ENCODE measurements at regions not wholly inside any gene's neighbourhood (a gene's known extent, or its start where the extent isn't known, plus 50 kb on each side); places are given as distances from the start of the nearest gene placed in this dataset.

DNA sequence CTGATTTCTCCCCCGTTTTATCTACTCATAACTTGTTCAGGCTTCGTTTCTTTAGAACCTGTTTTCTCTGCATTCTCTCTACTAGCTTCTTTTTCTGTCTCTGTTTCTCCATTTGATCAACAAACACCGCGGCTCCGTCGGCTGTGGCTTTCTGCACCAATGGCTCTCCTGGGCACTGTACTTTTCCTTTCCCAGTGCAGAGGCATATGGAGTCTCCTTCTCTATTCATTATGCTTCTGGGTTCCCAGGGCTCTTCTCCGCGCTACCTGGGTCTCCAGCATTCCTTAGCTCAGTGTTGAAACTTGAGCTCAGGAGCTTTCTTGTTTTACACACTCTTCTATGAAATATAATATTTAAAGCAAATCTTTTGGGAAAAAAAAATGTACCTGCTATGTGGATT lies 196.6 kb upstream of the SOX11 start:
- no peak for ATAC-seq (ENCODE audit: poor library complexity)
- Mint-ChIP-seq H3K27ac (no peak overlapping the region), H3K36me3 (ENCODE audit: low read depth) (no peaks in the 10 kb centered on the region), H3K4me3 (no peak overlapping the region), H3K4me1 (ENCODE audit: low read depth) (no peaks in the 10 kb centered on the region), H3K27me3 (no peaks in the 10 kb centered on the region), H3K9me3 (peaks cover 2% of the 10 kb centered on the region)
- no peaks in the 10 kb centered on the region for H3K36me3 ChIP-seq (ENCODE audit: insufficient read depth, low read length)
- H3K27ac ChIP-seq (ENCODE audit: low read depth in 1 of 2, low read length in 2 of 2): no peak overlapping the region
- ChIA-PET POLR2A (no interaction called here), CTCF (no interaction called here)
- intact Hi-C loops (cut with DNase I, micrococcal nuclease): no loop called here
- TF ChIP-seq, protein P1, sequence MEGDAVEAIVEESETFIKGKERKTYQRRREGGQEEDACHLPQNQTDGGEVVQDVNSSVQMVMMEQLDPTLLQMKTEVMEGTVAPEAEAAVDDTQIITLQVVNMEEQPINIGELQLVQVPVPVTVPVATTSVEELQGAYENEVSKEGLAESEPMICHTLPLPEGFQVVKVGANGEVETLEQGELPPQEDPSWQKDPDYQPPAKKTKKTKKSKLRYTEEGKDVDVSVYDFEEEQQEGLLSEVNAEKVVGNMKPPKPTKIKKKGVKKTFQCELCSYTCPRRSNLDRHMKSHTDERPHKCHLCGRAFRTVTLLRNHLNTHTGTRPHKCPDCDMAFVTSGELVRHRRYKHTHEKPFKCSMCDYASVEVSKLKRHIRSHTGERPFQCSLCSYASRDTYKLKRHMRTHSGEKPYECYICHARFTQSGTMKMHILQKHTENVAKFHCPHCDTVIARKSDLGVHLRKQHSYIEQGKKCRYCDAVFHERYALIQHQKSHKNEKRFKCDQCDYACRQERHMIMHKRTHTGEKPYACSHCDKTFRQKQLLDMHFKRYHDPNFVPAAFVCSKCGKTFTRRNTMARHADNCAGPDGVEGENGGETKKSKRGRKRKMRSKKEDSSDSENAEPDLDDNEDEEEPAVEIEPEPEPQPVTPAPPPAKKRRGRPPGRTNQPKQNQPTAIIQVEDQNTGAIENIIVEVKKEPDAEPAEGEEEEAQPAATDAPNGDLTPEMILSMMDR (IDR thresholded peaks at IDR 0.05): no peak
- H3K4me3 ChIP-seq (ENCODE audit: low read length): no peak overlapping the region
- H3K9me3 ChIP-seq (ENCODE audit: control insufficient read depth in 1 of 2, insufficient read depth in 1 of 2, low read length in 2 of 2): peaks cover 0 to 14% of the 10 kb centered on the region in 2 experiments
- H3K27me3 ChIP-seq (ENCODE audit: control insufficient read depth in 1 of 2, insufficient read depth in 2 of 2, low read length in 2 of 2): no peaks in the 10 kb centered on the region
- DNase-seq: no peak
- no peaks in the 10 kb centered on the region for H3K4me1 ChIP-seq (ENCODE audit: insufficient read depth, low read length)

DNA sequence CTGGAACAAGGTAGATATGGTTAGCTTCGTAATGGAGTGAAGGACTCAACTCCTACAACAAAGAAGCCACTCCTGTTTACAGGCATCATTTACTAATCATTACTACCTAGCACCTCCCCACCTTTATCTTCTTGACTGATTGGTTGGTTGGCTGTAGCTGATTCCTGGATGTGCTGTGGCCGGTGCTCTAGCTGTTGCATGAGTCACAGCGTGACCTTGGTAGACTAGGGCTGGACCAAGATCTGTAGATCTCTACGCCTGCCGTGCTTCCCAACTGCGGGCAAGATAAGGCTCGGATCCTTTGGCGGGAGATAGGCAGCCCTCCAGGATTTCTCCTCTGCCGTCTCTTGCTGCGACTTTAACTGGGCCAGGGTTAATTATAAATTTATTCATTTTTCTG lies 194.3 kb upstream of the SOX11 start:
- no peak overlapping the region for H3K27ac Mint-ChIP-seq
- DNase-seq (no peak), ATAC-seq (ENCODE audit: poor library complexity) (no peak)
- Histone ChIP-seq H3K27me3 (ENCODE audit: control insufficient read depth in 1 of 2, insufficient read depth in 2 of 2, low read length in 2 of 2) (no peaks in the 10 kb centered on the region), H3K4me3 (ENCODE audit: low read length) (no peak overlapping the region), H3K36me3 (ENCODE audit: insufficient read depth, low read length) (no peaks in the 10 kb centered on the region), H3K4me1 (ENCODE audit: insufficient read depth, low read length) (no peaks in the 10 kb centered on the region), H3K27ac (ENCODE audit: low read depth in 1 of 2, low read length in 2 of 2) (no peak overlapping the region), H3K9me3 (ENCODE audit: control insufficient read depth in 1 of 2, insufficient read depth in 1 of 2, low read length in 2 of 2) (peaks cover 0 to 11% of the 10 kb centered on the region in 2 experiments)
- H3K27me3 Mint-ChIP-seq: no peaks in the 10 kb centered on the region
- intact Hi-C loops (cut with DNase I, micrococcal nuclease): no loop called here
- POLR2A ChIA-PET: no interaction called here
- H3K36me3 Mint-ChIP-seq (ENCODE audit: low read depth): no peaks in the 10 kb centered on the region
- CTCF ChIA-PET: no interaction called here
- TF ChIP-seq, protein P1 (IDR thresholded peaks at IDR 0.05): no peak
- no peaks in the 10 kb centered on the region for H3K4me1 Mint-ChIP-seq (ENCODE audit: low read depth)
- no peak overlapping the region for H3K4me3 Mint-ChIP-seq
- H3K9me3 Mint-ChIP-seq: peaks cover 2% of the 10 kb centered on the region

DNA sequence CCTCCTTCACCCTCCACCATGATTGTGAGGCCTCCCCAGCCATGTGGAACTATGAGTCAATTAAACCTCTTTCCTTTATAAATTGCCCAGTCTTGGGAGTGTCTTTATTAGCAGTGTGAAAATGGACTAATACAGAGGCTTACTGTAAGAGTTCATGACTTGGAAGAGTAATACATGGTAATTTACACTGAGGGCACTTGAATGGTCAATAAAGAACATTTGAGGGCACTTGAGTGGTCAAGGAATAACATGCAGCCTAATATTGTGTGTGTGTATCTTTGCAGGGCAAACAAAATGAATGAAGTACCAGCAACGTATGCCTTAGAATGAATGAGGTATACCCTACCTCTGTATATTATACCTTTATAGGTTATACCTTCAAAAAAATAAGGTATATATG lies 190.4 kb upstream of the SOX11 start:
- ATAC-seq (ENCODE audit: poor library complexity): no peak
- CTCF ChIA-PET: no interaction called here
- intact Hi-C loops (cut with DNase I, micrococcal nuclease): no loop called here
- no peak overlapping the region for H3K27ac ChIP-seq (ENCODE audit: low read depth in 1 of 2, low read length in 2 of 2)
- H3K27me3 ChIP-seq (ENCODE audit: control insufficient read depth in 1 of 2, insufficient read depth in 2 of 2, low read length in 2 of 2): no peaks in the 10 kb centered on the region
- Mint-ChIP-seq H3K4me3 (no peak overlapping the region), H3K4me1 (ENCODE audit: low read depth) (no peaks in the 10 kb centered on the region), H3K27ac (no peak overlapping the region), H3K27me3 (no peaks in the 10 kb centered on the region), H3K9me3 (peaks cover 3% of the 10 kb centered on the region), H3K36me3 (ENCODE audit: low read depth) (no peaks in the 10 kb centered on the region)
- no peak overlapping the region for H3K4me3 ChIP-seq (ENCODE audit: low read length)
- TF ChIP-seq, protein P1 (IDR thresholded peaks at IDR 0.05): no peak
- H3K36me3 ChIP-seq (ENCODE audit: insufficient read depth, low read length): no peaks in the 10 kb centered on the region
- H3K4me1 ChIP-seq (ENCODE audit: insufficient read depth, low read length): no peaks in the 10 kb centered on the region
- POLR2A ChIA-PET: no interaction called here
- DNase-seq: no peak
- H3K9me3 ChIP-seq (ENCODE audit: control insufficient read depth in 1 of 2, insufficient read depth in 1 of 2, low read length in 2 of 2): peaks cover 0 to 2% of the 10 kb centered on the region in 2 experiments

Measured in CD4-positive, alpha-beta T cell (primary cell).